ENCODE measurements at regions not wholly inside any gene's neighbourhood (a gene's known extent, or its start where the extent isn't known, plus 50 kb on each side); places are given as distances from the start of the nearest gene placed in this dataset.
"Not testable (repeated sequence)": the region's sequence is repeated elsewhere in the genome, so short reads cannot be mapped to it uniquely, and the experiment has no call there.

- TF ChIP-seq CTCF, POLR2A (IDR thresholded peaks at IDR 0.05): not testable (repeated sequence)
Observed at GRCh38 chr1:83194610-83195009, 804.3 kb downstream of the TTLL7 start.
